Right ventricle myocardium superior (tissue), 1 donor: ENCODE measurements at regions not wholly inside any gene's neighbourhood (a gene's known extent, or its start where the extent isn't known, plus 50 kb on each side); places are given as distances from the start of the nearest gene placed in this dataset.
"Not testable (repeated sequence)": the region's sequence is repeated elsewhere in the genome, so short reads cannot be mapped to it uniquely, and the experiment has no call there.

ENCODE experiments used
- ATAC-seq: fragments of 200-7000 bp; cut with Tn5 transposase; one replicate; pipeline ENCODE4 v1.9.1; 2020; ENCODE audit warnings: mild to moderate bottlenecking; ENCODE audit not compliant: poor library complexity
- DNase-seq: peaks from one replicate; pipeline ENCODE4 v3.0.0-alpha.2; 2020
- intact Hi-C: fragments of 100-400 bp; cut with DNase I; formaldehyde crosslinking; loops from one replicate; pipeline ENCODE4 v1.11.2; 2022
- donor health status: DM: no; HTN: yes; CAD: no; lungs with severe emphysema.

DNA sequence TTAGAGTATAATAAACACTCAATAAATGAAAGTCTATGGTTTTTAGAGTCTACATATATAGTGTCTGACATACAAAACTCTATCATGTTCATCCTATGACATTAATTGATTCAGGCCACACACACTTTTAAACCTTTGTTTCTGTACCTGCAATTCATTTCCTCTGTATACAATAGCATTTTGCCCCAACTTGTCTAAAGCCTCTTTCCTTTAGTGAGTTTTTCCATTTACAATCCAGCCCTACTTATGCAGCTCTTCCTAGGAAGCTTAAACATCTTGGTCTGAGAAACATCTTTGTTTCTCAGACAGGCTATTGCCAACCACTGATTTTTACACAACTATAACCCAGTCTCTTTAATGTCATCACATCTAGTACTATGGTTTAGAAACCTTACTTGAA lies 214.7 kb upstream of the SLC16A7 start:
- intact Hi-C loops, result no loop called here
- ATAC-seq (no peak), DNase-seq (no peak)

DNA sequence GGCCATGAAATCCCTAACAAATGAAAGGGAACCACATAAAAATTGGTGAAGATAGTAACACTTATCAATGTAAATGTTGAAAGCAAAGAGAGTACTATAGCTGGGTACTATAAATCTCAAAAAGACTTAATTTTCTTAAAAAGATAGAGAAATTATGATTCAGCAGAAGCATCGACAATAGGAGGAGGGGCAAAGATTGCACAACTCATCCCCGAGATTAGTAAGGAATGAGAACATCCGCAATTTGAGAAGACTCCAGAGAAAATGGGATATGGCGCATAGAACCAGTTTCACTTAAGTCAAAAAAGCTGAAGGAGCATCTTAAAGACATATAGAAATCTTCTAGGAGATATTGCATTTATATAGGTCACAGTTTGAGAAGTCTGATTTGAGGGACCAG lies 220.2 kb upstream of the SLC16A7 start:
- no peak for ATAC-seq
- intact Hi-C loops, result no loop called here

GRCh38 chr12:59374783-59375182 lies 221.0 kb upstream of the SLC16A7 start:
- intact Hi-C loops, result no loop called here
- DNase-seq (no peak), ATAC-seq (no peak)

More for the DNA sequence above, 220.2 kb upstream of the SLC16A7 start:
- DNase-seq, result no peak

GRCh38 chr12:59372956-59373355 lies 222.9 kb upstream of the SLC16A7 start:
- DNase-seq (no peak), ATAC-seq (no peak)
- intact Hi-C loops, result no loop called here

- ATAC-seq (no peak), DNase-seq (no peak)
- intact Hi-C loops, result no loop called here
Measured at GRCh38 chr12:59370933-59371332, 224.9 kb upstream of the SLC16A7 start.

GRCh38 chr12:59365133-59365532 lies 230.7 kb upstream of the SLC16A7 start:
- ATAC-seq (no peak), DNase-seq (no peak)
- intact Hi-C loops, result no loop called here

- intact Hi-C loops, result no loop called here
- no peak for ATAC-seq
- no peak for DNase-seq
Measured at GRCh38 chr12:59357811-59358210, 238.0 kb upstream of the SLC16A7 start.

DNA sequence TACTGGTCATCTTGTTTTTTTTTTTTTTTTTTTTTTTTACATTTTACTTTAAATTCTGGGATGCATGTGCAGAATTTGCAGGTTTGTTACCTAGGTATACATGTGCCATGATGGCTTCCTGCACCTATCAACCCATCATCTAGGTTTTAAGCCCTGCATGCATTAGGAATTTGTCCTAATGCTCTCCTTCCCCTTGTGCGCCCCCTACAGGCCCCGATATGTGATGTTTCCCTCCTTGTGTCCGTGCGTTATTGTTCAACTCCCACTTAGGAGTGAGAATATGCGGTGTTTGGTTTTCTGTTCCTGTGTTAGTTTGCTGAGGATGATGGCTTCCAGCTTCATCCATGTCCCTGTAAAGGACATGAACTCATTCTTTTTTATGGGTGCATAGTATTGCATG lies 249.6 kb upstream of the SLC16A7 start:
- ATAC-seq, intact Hi-C loops, DNase-seq: not testable (repeated sequence)

- intact Hi-C loops, result no loop called here
- DNase-seq, result no peak
- no peak for ATAC-seq
Measured at GRCh38 chr12:59345406-59345805, 250.4 kb upstream of the SLC16A7 start.

GRCh38 chr12:59344224-59344623 lies 251.6 kb upstream of the SLC16A7 start:
- intact Hi-C loops, result no loop called here
- DNase-seq, result no peak
- no peak for ATAC-seq

- intact Hi-C loops, result no loop called here
- no peak for ATAC-seq
- DNase-seq, result no peak
Measured at GRCh38 chr12:59329462-59329861, 266.4 kb upstream of the SLC16A7 start.

GRCh38 chr12:59328395-59329075 lies 267.3 kb upstream of the SLC16A7 start:
- ATAC-seq, DNase-seq, intact Hi-C loops: not testable (repeated sequence)

DNA sequence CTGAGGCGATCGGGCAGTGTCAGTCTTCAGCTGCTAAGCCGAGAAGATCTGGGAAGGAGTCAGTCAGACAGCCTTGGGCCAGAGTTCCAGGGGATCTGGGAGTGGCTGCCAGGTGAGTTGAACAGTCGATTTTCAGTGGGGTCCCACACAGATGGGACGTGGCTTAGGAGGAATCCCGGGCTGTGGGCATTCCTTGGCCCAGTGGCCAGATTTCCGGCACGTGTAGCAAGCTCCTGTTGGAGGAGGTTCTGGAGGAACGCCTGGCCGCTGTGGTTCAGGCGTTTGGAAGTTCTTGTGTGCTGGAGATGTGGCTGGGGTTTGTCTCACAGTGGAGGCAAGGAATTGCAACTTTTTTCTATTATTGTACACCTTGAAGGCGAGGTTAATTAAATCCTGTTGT lies 269.4 kb upstream of the SLC16A7 start:
- DNase-seq, ATAC-seq, intact Hi-C loops: not testable (repeated sequence)

DNA sequence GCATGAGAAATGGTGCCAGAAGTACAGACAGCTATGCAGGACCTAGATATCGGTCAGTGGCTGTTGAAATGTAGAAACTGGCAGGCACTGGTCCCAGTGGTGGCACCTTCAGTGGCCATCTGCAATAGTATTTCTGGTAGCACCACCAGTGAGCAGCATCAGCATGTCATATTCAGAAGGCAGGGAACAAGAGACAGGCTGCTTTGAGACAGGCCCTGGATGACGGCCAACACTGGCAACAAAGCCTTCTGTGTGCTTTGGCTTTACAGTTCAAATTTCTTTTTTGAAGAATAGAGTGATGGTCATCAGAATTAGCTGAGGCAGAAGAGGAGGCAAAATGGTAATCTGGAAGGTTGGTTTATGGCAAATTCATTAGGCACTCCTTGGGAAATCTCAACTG lies 273.4 kb upstream of the SLC16A7 start:
- intact Hi-C loops, result no loop called here
- ATAC-seq (no peak), DNase-seq (no peak)

DNA sequence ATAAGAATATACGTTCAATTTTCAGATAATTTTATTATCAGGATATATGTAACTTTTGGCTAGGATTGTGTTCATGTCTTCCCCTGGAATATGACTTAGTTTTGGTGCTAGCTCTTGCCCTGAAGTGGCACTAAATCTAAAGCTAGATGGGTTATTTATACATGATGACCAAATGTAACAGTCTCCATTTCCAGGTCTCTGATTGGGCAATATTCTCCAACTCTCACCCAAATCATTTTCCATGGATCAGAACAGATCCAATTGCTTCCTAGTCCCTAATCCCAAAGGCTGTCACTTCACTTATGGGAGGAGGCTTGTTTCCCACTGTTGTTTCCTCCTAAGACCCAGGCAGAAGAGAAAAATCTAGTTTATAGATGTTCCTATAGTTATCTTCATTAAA lies 274.6 kb upstream of the SLC16A7 start:
- no peak for DNase-seq

GRCh38 chr12:59320112-59320511 lies 275.7 kb upstream of the SLC16A7 start:
- intact Hi-C loops, result no loop called here
- DNase-seq, result no peak
- ATAC-seq, result no peak

More for the DNA sequence above, 274.6 kb upstream of the SLC16A7 start:
- no peak for ATAC-seq
- intact Hi-C loops, result no loop called here

DNA sequence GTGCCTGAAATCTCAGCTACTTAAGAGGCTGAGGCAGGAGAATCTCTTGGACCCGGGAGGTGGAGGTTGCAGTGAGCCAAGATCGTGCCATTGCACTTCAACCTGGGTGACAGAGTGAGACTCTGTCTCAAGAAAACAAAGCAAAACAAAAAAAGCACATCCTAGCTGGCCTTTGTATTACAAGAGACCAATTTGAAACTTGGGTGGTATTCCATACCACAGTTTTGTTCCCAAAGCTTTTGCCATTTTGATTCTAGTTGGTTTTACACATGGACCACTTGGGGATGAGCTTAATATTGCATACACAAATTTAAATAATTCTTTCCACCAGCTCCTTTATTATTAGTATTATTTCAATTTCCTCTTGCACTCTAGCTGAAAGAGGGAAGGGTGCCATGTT lies 276.9 kb upstream of the SLC16A7 start:
- no peak for DNase-seq
- intact Hi-C loops, result no loop called here
- no peak for ATAC-seq

DNA sequence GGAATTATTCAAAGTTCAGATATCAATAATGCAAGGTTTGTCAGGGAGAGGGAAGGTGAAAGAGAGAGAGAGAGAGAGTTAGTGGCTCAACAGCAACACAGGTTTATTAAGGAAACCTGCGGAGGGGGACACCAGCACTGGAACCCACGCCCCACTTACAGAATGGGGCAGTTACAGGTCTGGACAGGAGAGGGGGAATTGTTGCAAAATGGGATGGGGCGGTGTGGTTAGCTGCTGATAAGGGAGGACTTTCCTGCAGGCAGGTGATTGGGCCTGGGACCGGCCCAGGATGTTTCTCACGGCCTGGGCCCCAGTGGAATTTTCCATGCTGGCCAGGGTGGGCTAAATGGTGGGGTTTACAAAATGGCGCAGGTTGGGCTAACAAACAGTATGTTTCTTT lies 278.2 kb upstream of the SLC16A7 start:
- DNase-seq (no peak), ATAC-seq (no peak)
- intact Hi-C loops, result no loop called here

DNA sequence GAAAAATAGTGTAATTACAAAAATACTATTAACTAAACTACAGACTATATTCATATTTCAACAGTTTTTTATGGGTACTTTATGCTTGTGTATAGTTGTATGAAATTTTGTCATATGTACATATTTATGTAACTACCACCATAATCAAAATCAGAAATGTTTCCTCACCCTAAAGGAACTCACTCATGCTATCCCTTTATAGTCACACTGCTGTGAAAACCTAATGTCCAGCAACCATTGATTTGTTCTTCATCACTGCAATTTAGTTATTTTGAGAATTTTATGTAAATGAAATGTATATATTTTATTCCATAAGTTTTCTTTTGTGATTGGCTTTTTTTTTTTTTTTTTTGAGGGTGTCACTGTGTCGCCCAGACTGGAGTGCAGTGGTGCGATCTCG lies 278.9 kb upstream of the SLC16A7 start:
- no peak for ATAC-seq
- no peak for DNase-seq
- intact Hi-C loops, result no loop called here

GRCh38 chr12:59316354-59316753 lies 279.5 kb upstream of the SLC16A7 start:
- ATAC-seq, intact Hi-C loops, DNase-seq: not testable (repeated sequence)

- ATAC-seq (no peak), DNase-seq (no peak)
- intact Hi-C loops, result no loop called here
Measured at GRCh38 chr12:59314209-59314608, 281.6 kb upstream of the SLC16A7 start.
